ENCODE measurements at regions not wholly inside any gene's neighbourhood (a gene's known extent, or its start where the extent isn't known, plus 50 kb on each side); places are given as distances from the start of the nearest gene placed in this dataset.
"Not testable (repeated sequence)": the region's sequence is repeated elsewhere in the genome, so short reads cannot be mapped to it uniquely, and the experiment has no call there.

GRCh38 chr7:67642542-67642941, 645.9 kb downstream of the TYW1 start:
- TF ChIP-seq CTCF, POLR2A (IDR thresholded peaks at IDR 0.05): not testable (repeated sequence)
